Forelimb muscle (tissue), 1 donor: ENCODE measurements at regions not wholly inside any gene's neighbourhood (a gene's known extent, or its start where the extent isn't known, plus 50 kb on each side); places are given as distances from the start of the nearest gene placed in this dataset.

Source experiments
- DNase-seq: peaks from one replicate; pipeline ENCODE4 v3.0.0-alpha.2; 2013; ENCODE audit warnings: low read depth

- DNase-seq = no peak
These were observed 367.8 kb upstream of the ANO5 start for GRCh38 chr11:21825127-21825526.

- DNase-seq = no peak
These were observed 354.5 kb upstream of the ANO5 start for GRCh38 chr11:21838427-21838826.

DNA sequence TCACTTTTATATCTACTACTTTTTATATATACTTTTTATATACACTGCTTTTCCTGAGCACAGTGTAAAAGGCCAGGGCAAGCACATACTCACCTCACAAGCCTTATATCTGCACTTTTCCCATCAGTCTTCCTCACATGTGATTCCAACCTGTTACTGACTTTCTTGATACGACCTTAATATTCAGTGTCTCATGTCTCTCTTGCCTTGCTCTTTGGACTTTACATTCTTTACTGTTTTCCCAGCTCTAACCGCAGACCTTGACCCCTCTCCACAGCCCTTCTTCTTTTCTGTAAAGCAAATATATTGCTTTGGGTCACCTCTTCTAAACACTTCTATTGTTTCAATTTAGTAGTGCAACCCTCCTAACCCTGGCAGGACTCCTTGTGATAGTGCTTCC lies 353.1 kb upstream of the ANO5 start:
- no peak for DNase-seq

DNA sequence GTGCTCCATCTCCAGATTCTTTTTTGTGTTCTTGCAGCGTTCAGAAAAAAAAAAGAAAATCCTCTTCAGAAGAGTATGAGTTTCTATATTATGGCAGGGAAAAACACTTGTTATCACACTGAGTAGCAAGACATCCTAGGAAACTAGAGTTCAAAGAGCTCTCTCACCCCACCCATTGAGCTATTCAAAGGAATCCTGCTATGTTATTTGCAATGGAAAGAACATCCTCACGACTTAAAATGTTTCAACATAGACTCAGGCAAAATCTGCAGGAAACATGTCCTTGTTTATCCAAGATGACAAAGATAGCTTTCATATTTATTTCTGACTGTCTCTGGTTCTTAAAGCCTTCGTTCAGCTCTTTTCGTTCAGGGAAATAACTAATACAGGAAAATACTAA lies 331.6 kb upstream of the ANO5 start:
- DNase-seq = no peak

- no peak for DNase-seq
These were observed 327.3 kb upstream of the ANO5 start for GRCh38 chr11:21865541-21865940.

GRCh38 chr11:21866781-21867180 lies 326.1 kb upstream of the ANO5 start:
- no peak for DNase-seq

DNA sequence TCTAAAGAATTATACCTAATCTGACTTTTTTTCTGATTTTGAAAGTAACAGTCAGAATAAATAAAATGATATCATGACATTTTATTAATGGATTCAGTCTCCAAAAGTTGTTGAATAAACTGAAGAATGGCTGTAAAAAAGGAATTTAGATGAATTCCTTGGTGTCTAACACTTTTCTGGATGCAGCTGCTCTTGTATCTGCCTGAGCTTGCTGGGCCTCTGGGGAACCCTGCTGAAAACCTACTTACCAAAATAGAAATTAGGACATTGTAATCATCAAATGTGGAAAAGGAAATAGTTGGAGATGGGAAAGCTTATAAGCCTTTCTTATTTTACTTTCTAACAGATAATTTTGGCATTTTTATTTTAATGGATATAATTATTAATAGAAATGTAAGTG lies 315.7 kb upstream of the ANO5 start:
- DNase-seq = no peak

DNA sequence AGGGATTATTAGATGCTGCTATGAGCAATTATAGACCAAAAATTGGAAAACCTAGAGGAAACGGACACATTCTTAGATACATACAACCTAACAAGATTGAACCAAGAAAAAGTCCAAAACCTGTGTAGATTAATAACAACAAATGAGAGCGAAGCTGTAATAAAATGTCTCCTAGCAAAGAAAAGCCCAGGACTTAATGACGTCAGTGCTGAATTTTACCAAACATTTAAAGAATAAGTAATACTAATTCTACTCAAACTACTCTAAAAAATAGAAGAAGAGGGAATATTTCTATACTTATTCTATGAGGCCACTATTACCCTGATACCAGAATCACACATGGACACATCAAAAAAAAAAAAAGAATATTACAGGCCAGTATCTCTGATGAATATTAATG lies 309.5 kb upstream of the ANO5 start:
- no peak for DNase-seq

DNA sequence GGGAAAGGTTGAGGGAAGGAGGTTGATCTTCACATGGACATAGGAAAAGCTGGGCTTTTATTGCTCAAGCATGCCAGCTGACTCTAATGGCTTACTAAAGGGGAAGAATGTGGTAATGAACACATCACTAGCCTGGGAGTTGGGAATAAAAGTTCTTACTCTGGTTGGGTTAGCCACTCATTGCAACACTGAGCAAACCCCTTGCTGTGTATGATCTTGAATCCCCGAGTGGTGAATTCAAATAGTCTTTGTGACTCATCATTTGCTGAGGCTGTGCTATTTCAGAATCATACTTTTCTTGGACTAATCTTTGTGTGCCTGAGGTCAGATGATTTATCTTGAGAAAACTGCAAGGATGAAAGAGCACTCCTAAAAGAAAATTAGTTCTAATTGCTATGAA lies 304.1 kb upstream of the ANO5 start:
- DNase-seq = no peak

DNA sequence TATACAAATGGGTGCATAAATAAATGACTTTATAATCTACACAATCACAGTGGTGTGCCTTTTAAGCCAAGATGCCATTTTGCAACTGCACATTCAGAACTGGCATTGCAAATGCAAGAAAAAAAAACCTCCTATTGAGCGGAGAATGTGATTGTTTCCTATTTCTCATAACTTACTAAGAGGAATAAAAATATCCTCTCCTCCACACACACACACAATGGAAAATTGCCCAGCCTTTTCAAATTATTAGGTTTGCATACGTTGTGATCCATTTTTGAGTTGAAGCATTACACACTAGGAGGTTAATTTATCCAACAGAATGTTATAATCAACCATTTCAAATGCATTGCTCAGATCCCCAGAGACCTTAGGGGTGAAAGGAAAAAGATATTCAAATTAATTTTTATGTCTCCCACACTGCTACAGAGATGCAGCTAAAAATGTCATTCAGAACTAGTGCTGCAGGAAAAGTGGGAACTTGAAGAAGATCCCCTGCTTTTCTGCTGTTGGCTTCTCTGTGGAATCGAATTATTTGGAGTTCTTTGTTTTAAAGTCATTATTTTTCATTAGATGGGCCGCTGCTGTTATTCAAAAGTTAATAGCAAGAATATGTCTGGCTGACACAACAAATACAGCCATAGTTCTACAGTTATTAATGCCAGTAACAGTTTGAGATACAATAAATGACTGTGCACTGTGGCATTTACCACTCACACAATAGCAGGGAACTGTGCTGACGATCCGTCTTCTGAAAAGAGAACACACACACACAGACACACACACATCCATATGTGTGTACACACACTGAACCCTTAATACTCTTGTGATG lies 299.9 kb upstream of the ANO5 start:
- no peak for DNase-seq

DNA sequence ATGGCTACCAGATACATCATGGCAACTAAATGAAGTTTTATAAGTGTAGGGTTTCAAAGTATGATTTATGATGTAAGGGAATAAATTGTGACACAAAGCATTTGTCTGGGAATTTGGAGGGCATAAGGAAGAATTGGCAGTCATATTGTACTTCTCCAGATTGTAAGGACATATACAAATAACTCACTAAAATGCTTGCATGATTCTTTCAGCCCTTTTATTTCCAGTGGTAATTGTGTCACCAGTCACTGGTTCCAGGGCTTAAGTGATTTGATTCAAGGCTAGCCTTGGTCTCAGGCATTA lies 299.4 kb upstream of the ANO5 start:
- no peak for DNase-seq

GRCh38 chr11:21894492-21894891 lies 298.4 kb upstream of the ANO5 start:
- no peak for DNase-seq

- DNase-seq = no peak
These were observed 297.2 kb upstream of the ANO5 start for GRCh38 chr11:21895686-21896085.

- DNase-seq = no peak
These were observed 296.7 kb upstream of the ANO5 start for GRCh38 chr11:21896216-21896615.

DNA sequence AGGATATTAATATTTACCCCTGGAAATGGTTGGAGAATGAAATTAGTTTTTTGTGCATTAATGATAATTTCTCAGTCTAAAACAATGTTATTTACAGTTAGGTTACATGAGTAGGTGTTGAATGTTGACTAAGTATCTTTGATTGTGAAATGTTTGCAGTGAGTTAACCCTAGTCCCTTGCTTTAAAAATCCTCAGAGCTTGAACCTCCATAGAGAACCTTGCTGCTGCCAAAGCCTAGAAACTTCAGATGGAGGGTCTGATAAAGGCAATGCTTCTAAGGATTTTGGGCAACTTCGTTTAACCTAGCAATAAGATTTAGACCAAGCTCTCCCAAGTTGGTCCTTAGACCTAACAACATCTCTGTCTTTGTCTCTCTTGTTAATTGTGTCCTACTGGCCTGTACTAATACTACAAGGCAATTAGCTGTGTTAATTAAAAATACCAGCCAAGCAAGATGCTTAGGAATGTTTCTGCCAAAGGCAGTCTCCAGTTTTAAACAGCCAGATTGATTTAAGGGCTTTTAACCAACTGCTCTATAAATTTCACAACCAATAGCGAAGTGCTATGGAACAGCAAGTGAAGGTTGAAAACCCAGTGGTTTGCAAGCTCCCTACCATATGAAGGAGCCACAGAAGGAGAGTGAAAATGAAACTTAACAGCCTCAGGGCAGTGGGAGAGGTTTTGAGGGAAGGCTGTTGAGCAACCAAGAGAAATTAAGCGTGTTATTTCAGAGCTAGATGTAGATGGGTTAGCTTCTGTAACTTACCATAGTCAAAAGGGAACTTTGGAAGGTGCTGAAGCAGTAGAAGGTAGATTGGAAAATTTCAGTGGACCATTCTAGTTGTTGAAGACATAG lies 295.9 kb upstream of the ANO5 start:
- no peak for DNase-seq

DNA sequence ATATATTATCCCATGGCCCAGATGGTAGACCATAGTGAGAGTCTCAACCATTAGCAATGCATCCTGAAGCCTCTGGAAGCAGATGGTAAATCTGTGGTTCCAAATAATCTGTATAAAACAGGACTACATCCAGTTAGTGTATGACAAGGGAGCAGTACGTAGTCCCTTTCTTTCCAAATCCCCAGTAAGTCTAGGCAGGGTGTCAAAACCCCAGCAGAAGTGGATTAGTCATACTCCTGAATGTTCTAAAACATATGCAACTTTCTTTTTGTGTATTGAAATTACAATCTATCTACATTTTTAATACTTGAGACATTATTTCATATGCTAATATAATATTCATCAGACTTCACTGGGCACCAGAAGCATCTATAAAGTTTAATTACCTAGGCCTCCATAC lies 295.1 kb upstream of the ANO5 start:
- DNase-seq = no peak

DNA sequence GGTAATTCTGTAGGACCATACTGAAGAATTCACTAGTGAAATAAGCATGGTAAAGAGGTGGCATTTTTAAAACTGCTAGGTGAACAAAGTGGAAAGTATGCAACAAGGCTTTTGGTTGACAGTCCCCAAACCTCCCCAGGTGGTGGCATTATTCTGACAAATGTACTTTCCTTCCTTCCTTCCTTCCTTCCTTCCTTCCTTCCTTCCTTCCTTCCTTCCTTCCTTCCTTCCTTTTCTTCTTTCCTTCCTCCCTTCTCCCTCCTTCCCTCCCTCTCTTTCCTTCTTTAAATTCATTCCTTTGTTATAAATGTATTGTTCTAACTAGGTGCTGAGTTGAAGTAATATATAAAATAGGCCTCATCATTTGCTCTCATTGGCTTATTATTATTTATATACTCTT lies 284.7 kb upstream of the ANO5 start:
- DNase-seq = no peak

- DNase-seq = no peak
These were observed 283.7 kb upstream of the ANO5 start for GRCh38 chr11:21909145-21909544.

GRCh38 chr11:21911061-21911460 lies 281.8 kb upstream of the ANO5 start:
- DNase-seq = no peak

- no peak for DNase-seq
These were observed 280.6 kb upstream of the ANO5 start for GRCh38 chr11:21912285-21912684.

- no peak for DNase-seq
These were observed 271.7 kb upstream of the ANO5 start for GRCh38 chr11:21921151-21921550.

DNA sequence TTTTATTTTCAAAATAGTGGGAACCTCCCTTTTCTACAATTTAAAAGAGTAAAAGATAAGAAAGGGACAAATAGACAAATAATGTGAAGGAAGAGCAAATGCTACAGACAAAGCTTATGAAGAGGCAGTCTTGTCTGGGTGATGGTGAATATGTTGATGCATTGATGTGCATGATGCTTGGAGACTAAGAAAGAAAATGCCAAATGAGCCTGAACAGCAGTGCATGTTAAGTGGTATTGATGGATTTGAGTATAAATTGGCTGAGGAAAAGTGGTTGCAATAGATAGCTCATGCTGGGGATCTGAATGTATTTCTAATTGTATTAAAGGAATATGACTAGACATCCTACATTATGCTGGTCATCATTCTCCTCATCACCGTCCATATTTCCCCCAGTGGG lies 268.6 kb upstream of the ANO5 start:
- DNase-seq = no peak

DNA sequence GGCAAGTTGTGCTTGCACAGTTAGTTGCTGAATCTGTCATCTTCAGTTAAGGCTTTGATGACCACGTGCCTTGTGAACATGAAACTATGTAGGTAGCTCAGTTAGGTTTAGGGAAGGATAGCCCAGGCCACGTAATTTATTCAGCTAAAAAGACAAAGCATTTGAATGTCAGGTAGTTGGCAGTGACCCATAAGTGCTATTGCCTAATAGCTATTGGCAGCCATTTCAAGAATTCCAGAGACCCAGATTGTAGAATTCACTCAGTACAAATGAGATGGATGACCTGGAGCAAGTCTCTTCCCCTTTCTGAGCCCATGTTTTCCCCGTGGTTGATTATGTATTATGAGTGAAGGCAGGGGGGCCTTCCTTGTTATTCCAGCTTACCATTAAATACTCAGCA lies 265.3 kb upstream of the ANO5 start:
- DNase-seq = no peak
